SIG-M5 (cell line): ENCODE measurements at regions not wholly inside any gene's neighbourhood (a gene's known extent, or its start where the extent isn't known, plus 50 kb on each side); places are given as distances from the start of the nearest gene placed in this dataset.
"Not testable (repeated sequence)": the region's sequence is repeated elsewhere in the genome, so short reads cannot be mapped to it uniquely, and the experiment has no call there.

Experiments
- DNase-seq: peaks from one replicate; lab custom pipeline; 2025; lab: John Stamatoyannopoulos, UW

- DNase-seq, result no peak
Observed at GRCh38 chr5:158602981-158603380, 496.7 kb downstream of the EBF1 start.

GRCh38 chr5:158601118-158601517 lies 498.6 kb downstream of the EBF1 start:
- no peak for DNase-seq

- DNase-seq, result no peak
Observed at GRCh38 chr5:158600679-158601078, 499.0 kb downstream of the EBF1 start.

- no peak for DNase-seq
Observed at GRCh38 chr5:158599157-158599556, 500.6 kb downstream of the EBF1 start.

GRCh38 chr5:158594595-158595242 lies 505.0 kb downstream of the EBF1 start:
- DNase-seq, result no peak

GRCh38 chr5:158593925-158594324 lies 505.8 kb downstream of the EBF1 start:
- no peak for DNase-seq

GRCh38 chr5:158591301-158591863 lies 508.3 kb downstream of the EBF1 start:
- DNase-seq, result no peak

- no peak for DNase-seq
Observed at GRCh38 chr5:158590746-158591300, 508.9 kb downstream of the EBF1 start.

- no peak for DNase-seq
Observed at GRCh38 chr5:158589939-158590338, 509.8 kb downstream of the EBF1 start.

GRCh38 chr5:158588617-158589016 lies 511.1 kb downstream of the EBF1 start:
- no peak for DNase-seq

GRCh38 chr5:158586054-158586453 lies 513.7 kb downstream of the EBF1 start:
- no peak for DNase-seq

GRCh38 chr5:158582669-158583068 lies 517.0 kb downstream of the EBF1 start:
- not testable (repeated sequence) for DNase-seq

GRCh38 chr5:158573829-158574228 lies 525.9 kb downstream of the EBF1 start:
- DNase-seq, result no peak

GRCh38 chr5:158570502-158570901 lies 529.2 kb downstream of the EBF1 start:
- no peak for DNase-seq

GRCh38 chr5:158569534-158569933 lies 530.2 kb downstream of the EBF1 start:
- no peak for DNase-seq

GRCh38 chr5:158565017-158565789 lies 534.5 kb downstream of the EBF1 start:
- DNase-seq, result no peak

GRCh38 chr5:158563760-158564390 lies 535.8 kb downstream of the EBF1 start:
- DNase-seq, result no peak

- no peak for DNase-seq
Observed at GRCh38 chr5:158561562-158562190, 538.0 kb downstream of the EBF1 start.

- DNase-seq, result no peak
Observed at GRCh38 chr5:158560170-158560569, 539.5 kb downstream of the EBF1 start.

- DNase-seq, result no peak
Observed at GRCh38 chr5:158559643-158560042, 540.1 kb downstream of the EBF1 start.

GRCh38 chr5:158559066-158559465 lies 540.6 kb downstream of the EBF1 start:
- no peak for DNase-seq

- DNase-seq, result no peak
Observed at GRCh38 chr5:158553962-158554336, 545.8 kb downstream of the EBF1 start.
